ENCODE measurements at regions not wholly inside any gene's neighbourhood (a gene's known extent, or its start where the extent isn't known, plus 50 kb on each side); places are given as distances from the start of the nearest gene placed in this dataset.

GRCh38 chr4:110424144-110424543 is 51.8 kb upstream of the ENPEP start:
- no peaks in the 10 kb centered on the region for H3K4me1 ChIP-seq (replicated peaks in 1 of 2)
- intact Hi-C loops (cut with DNase I): no loop called here
- H3K36me3 ChIP-seq (replicated peaks in 1 of 2): no peaks in the 10 kb centered on the region
- no peak for DNase-seq
- H3K27me3 ChIP-seq: no peaks in the 10 kb centered on the region
- H3K9me3 ChIP-seq (replicated peaks in 1 of 3): no peaks in the 10 kb centered on the region
- WGBS, 4 donors: 36 to 58% (median 49%) methylated on average over 2 of the region's 2 CpGs
- no peak overlapping the region for H3K27ac ChIP-seq
- no peak overlapping the region for H3K4me3 ChIP-seq
- TF ChIP-seq POLR2A (IDR thresholded peaks at IDR 0.05): no peak
- TF ChIP-seq CTCF (IDR thresholded peaks at IDR 0.05): no peak

GRCh38 chr4:110418641-110419040 is 57.3 kb upstream of the ENPEP start:
- H3K27me3 ChIP-seq: no peaks in the 10 kb centered on the region
- intact Hi-C loops (cut with DNase I): no loop called here
- no peak overlapping the region for H3K27ac ChIP-seq
- H3K4me3 ChIP-seq: no peak overlapping the region
- H3K4me1 ChIP-seq (replicated peaks in 1 of 2): no peaks in the 10 kb centered on the region
- no peaks in the 10 kb centered on the region for H3K36me3 ChIP-seq (replicated peaks in 1 of 2)
- H3K9me3 ChIP-seq (replicated peaks in 1 of 3): no peaks in the 10 kb centered on the region
- TF ChIP-seq CTCF (IDR thresholded peaks at IDR 0.05): no peak
- TF ChIP-seq POLR2A (IDR thresholded peaks at IDR 0.05): no peak
- 82 to 97% (median 85%) methylated on average over 10 to 15 of the region's 15 CpGs for WGBS, 4 donors
- DNase-seq: no peak

GRCh38 chr4:110417136-110417535 is 58.8 kb upstream of the ENPEP start:
- H3K27ac ChIP-seq: no peak overlapping the region
- H3K4me1 ChIP-seq (replicated peaks in 1 of 2): no peaks in the 10 kb centered on the region
- no peaks in the 10 kb centered on the region for H3K36me3 ChIP-seq (replicated peaks in 1 of 2)
- no peaks in the 10 kb centered on the region for H3K9me3 ChIP-seq (replicated peaks in 1 of 3)
- H3K27me3 ChIP-seq: no peaks in the 10 kb centered on the region
- intact Hi-C loops (cut with DNase I): no loop called here
- H3K4me3 ChIP-seq: no peak overlapping the region
- no peak for TF ChIP-seq POLR2A (IDR thresholded peaks at IDR 0.05)
- no peak for TF ChIP-seq CTCF (IDR thresholded peaks at IDR 0.05)
- no peak for DNase-seq

- H3K4me1 ChIP-seq (replicated peaks in 1 of 2): no peaks in the 10 kb centered on the region
- no peak for DNase-seq
- no peak overlapping the region for H3K4me3 ChIP-seq
- H3K36me3 ChIP-seq (replicated peaks in 1 of 2): no peaks in the 10 kb centered on the region
- intact Hi-C loops (cut with DNase I): no loop called here
- H3K27me3 ChIP-seq: no peaks in the 10 kb centered on the region
- no peaks in the 10 kb centered on the region for H3K9me3 ChIP-seq (replicated peaks in 1 of 3)
- peak overlapping the region in 1 of 5 donors; percentile 44 for H3K27ac ChIP-seq
- 86 to 91% (median 88%) methylated on average over 4 of the region's 4 CpGs for whole genome bisulfite sequencing, 4 donors
- TF ChIP-seq POLR2A (IDR thresholded peaks at IDR 0.05) (no peak), CTCF (IDR thresholded peaks at IDR 0.05) (no peak)
Observed at GRCh38 chr4:110415478-110415877, 60.5 kb upstream of the ENPEP start.
